ENCODE measurements at regions not wholly inside any gene's neighbourhood (a gene's known extent, or its start where the extent isn't known, plus 50 kb on each side); places are given as distances from the start of the nearest gene placed in this dataset.

DNA sequence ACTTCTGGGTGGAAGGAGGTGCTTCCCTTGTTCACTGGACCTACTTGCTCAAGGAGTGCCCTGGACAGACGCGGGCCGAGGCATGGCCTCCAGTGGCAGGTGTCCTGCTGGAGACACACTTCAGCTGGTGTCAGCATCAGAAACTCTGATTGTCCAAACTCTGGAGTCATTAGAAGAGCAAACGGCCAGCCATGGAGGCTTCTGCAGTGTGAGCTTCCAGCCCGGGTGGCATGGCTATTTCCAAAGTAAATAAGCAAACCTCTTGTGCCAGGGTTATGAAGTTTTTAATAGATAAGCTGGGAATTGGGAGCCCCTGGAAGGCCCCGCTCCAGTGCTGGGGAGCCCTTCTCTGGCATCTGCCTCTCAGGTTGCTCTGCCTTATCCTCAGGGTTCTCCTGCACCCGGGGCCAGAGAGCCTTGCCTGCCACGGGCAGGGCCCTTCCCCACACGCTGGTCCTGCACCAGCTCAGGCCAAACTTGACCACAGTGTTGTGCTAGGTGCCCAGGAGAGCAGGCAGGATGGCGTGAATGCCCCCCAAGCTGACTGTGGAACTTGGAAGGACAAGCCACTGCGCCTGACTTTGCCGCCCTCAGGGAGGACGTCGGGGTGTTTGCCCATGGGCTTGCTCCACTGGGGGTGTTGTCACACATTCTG, 285.6 kb downstream of the GADD45G start:
- DNase-seq: no peak

DNA sequence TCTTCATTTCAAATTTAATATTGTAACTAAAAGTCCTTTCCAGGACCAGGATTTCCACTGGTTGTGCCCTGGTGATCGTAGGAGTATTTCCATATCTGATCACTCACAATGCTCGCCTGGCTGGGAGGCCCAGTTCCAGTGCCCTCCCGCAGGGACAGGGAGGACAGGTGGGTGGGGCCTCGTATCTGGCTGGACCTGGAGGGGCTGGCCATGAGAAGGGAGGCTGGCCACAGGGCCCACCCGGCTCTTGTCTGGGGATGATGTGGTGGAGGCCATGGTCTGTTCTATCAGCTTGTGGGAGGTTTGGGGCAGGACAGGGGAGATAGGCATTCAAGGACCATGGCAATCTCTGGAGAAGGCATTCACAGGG, 286.4 kb downstream of the GADD45G start:
- DNase-seq: no peak

DNA sequence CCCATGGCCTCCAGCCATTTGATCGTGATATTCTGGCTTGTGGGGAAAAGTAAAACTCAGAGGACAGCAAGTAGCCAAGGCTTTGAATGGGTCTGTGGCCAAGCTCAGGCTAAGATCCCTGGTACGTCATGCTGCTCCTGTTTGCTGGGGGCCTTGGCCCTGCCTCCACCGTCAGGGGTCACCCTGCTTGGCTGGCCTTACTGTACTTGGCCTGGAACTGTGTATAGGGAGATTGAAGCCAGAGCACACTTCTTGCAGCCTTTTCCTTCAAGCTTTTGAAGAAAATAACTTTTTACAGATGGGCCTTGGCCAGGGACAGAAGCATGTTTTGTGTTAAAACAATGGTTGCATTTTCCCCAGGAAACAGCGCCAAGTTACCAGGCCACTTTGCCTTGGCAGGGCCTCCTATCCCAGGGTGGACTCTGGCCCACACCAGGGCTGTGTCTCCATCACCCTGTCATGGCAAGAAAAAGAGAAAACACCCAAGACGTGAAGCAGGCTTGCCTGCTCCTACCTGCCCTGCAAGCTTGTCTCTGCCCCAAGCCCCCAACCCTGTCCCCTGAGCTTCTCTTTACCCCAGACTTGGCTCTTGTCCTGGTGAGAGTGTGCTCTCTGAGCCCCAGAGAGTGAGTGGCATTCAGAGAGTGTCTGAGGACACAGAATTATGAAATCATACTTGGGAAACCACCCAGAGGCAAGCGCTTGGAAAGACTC, 286.9 kb downstream of the GADD45G start:
- DNase-seq: no peak

DNA sequence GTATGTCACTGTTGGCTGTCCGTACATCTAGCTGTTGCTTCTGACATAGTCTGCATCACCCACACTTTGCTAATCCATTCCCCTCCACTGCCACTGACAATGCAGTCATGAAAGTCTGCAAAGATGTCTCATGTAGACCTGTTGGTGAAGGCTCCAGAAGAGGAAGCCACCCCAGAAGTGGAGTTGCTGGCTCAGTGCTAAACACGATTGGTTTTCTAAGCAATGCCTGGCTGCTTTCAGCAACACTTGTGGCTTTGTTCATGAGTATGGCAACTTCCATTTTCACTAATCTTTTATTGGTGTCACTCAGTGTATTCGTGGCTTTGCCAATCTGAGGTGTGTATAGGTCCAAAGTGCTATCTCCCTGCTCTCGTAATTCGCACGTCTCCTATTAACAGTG, 288.1 kb downstream of the GADD45G start:
- DNase-seq: no peak

DNA sequence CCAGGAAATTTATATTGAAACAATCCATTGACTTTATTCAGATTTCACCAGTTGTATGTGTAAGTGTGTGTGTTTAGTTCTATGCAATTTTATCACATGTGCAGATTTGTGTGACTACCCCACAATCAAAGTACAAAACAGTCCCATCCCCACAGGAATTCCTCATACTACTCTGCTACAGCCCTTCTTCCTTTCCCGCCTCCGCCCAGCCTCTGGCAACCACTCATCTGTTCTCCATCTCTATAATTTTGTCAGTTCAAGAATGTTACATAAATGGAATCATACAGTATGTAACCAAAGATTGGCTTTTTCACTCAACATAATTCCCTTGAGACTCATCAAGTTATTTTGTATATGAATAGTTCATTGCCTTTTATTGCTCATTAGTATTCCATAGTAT, 289.1 kb downstream of the GADD45G start:
- DNase-seq: no peak

DNA sequence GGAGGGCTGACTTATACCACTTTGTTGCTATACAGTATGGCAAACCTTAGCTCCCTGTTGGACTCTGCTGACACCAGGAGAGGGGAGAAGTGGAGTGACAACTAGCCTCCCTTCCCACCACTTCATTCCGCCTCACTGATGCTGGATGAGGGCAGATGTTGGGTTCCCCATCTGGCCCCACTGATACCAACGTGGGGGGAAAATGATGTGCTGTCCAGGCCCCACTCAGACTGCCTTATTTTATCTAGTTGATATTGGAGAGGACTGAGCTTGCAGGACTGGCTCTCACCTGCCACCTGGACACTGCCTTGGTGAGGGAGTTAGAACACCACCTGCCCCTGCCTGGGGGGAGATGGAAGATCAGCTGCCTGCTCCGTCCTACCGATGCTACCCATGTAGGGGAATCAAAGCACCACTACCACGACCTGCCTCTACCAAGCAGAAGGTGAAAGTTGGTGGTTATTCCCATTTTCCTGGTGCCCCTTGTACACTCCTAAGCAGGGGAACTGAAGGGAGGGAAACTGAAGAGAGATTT, 292.1 kb downstream of the GADD45G start:
- DNase-seq: no peak

DNA sequence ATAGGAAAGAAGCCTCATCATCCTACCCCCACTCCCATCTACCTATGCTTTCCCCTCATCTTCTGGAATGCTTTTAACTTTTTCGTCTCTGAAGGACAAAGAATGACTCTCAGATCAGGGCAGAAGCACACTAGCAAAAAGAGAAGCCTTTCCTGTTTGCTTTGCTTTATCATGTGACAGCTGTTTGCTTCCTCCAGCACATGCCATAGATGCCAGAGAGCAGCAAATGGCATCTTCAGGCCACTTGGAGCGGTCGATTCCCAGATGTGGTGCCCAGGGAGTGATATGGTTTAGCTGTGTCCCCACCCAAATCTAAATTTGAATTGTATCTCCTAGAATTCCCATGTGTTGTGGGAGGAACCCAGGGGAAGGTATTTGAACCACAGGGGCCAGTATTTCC, 294.8 kb downstream of the GADD45G start:
- DNase-seq: no peak

DNA sequence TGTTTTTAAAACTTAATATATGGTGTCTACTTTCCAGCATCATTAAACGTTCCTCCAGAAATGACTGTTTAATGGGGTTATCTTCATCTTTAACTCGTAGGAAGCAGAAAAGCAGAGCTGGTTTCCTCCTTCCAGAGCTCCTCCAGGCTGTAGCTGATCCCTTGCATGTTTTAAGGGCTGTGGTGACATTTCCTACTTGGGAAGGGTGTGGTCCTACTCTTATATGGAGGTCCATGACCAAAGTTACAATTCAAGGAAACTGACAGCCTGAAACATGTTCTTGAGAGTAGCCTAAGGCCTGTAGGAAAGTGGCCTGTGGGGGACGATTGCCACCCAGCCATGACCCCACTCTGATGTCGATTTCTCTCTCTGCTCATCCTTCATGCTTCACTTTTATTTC, 297.1 kb downstream of the GADD45G start:
- DNase-seq: no peak

DNA sequence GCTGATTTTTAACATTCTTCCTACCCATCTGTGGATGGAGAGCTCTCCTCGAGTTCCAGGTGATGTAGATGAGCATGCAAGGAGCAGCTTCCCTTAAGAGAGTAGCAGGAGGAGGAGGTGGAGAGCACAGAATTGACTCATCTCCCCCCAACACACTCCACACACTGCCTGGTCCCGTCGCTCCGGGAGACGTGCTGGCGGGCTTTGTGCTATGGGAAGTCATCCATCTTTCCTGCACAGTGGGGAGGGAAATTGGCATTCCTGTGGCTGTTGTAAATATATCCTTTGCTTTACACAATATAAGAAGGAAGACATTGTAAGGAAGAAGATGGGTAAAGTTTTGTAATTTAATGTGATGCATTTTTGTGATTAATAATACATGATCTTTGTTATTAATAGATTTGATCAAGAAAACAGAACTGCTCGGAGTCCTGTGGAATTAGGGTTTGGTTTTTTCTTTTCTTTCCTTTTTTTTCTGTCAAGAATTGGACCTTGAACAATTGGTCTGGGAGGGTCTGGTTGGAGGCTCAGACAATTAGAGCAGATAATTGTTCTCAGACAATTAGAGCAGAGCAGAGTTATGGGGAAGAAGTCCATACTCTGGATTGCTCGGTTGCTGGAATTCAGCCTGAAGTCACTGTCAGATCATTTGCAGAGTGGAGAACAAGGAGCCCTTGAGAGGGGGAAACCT, 297.8 kb downstream of the GADD45G start:
- no peak for DNase-seq

DNA sequence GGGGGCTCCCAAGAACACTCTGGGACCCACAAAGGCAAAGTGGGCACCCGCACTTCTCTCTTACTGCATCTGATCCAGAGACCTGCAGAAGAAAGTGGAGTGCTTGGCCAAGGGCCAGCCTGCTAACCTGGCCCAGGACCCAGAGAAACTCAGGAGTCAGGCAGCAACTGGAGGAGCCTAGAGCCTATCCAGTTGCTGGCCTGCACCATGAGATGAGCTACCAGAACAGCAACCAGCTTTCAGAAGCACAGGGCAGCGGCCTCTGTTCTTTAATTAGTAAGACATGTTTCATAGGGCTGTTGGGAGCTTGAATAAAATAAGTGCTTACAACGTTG, 298.3 kb downstream of the GADD45G start:
- no peak for DNase-seq

DNA sequence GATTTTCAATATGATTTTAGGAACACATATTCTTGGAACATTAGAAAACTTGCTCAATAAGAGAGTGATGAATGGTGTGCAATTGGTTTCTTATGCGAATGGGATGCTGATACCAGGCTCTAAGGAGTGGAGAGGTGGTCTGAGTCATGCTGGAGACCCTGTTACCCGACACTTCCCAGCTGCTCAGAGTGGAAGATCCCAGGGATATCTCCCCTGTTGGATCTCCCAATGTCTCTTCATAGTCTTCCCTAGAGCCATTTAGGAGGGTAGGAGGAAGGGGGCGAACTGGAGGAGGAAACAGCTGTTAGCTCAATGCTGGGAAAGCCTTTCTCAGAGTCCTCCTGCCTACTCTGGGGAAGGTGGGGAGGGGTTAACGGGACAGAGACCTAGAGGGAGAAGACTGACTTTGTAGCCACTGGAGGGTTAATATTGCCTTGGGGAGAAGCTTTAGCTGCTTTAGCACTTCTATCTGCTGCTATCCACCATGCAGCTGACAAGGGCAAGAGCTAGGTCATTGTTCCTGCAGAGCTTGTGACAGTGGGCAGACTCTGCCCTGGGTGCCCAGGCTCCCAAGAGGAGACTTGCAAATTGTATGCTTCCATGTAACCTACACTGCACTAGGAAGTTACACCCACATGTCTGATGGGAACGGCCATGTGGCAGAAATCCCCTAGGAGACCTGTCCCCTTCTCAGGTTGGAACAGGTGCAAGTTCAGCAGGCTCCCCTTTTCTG, 301.0 kb downstream of the GADD45G start:
- DNase-seq: no peak

DNA sequence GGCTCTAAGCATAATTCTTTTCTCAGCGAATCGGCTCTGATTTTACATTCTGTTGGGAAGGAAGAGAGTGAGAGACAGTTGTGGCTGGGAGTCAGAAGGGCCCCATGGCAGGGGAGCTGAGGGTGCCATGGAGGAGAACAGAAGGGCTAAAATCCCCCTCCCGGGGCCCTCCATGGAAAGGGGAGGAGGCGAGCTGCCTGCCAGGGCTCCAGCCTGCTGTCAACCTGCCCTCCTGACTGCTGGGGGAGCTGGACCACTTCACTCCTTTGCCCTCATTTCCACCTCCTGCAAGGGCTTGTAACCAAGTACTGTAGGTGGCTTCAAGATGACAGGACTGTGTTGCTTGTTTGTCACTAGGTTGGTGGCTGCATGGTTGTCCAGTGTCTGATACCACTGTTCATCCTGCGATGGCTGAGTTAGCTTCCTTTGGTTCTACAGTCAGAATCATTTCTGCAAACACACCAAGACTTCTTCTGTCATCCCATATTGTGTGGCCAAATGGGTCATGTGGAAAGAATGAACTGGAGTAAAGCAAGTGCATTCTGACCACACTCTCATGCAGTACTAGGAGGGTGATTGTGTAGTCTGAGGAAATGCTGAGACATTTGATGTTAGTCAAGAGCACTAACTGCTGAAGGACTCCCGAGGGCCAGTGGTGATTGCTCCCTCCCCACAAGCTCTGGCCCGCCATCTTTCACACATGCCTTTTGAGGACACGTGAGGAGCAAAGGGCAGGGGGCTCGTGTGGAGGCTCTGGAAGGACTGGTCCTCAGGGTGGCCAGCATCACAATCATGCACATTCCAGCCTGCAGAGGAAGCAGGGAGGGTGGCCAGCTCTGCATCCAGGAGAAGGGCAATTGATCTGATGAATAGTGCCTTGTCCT, 307.2 kb downstream of the GADD45G start:
- no peak for DNase-seq

DNA sequence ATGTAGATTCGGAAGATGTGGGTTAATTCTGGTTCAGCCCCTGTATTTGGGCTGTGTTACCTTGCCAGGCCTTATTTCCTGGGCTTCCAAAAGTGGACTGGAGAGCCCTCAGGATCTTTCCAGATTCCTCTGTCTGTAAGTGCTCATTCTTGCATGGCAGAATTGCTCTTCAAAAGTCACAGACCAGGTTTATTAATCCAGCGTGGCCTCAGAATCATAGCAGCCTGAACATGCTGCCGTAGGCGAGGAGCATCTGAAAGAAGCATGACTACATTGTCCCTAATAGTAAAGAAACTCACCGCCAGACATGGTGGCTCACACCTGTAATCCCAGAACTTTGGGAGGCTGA, 307.8 kb downstream of the GADD45G start:
- no peak for DNase-seq

DNA sequence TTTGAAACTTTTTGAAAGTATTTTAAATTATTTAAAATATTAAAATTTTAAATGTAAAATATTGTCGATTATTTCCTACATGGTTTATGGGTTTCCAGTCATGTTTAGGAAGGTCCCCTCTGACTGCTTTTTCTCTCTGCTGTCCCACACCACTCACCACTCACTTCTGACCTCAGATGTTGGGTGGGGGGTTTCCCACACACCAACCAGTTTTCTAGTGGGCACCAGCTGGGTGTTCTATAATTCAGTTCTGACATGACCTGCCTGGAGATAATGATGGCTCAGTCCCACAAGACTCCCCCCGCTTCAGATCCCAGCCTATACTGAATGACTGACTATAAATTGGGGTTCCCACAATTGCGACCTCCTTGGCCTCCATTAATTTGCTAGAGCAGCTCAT, 310.4 kb downstream of the GADD45G start:
- DNase-seq: no peak

DNA sequence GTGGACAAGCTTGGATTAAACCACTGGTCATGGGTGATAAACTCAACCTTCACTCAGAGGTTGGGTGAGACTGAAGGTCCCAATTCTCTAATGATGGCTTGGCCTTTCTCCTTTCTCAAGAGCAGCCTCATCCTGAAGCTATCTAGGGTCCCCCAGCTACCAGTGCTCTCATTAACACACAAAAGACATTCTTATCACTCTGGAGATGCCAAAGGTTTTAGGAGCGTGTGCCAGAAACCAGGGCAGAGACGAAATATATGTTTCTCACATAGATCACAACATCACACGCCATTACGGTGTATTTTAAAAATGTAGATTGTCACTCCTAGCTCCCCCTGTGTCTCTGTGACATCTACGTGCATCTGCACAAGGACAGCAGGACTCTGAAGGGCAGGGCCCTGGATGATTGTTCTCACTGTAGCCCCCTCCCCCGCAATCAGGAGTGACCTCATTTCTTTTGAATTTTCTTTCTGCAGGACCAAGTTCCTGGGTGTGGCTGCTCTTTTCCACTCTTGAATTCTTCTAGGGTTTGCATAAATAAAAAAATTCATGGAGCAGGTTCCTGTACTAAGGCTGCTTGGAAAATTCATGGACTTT, 311.3 kb downstream of the GADD45G start:
- no peak for DNase-seq

DNA sequence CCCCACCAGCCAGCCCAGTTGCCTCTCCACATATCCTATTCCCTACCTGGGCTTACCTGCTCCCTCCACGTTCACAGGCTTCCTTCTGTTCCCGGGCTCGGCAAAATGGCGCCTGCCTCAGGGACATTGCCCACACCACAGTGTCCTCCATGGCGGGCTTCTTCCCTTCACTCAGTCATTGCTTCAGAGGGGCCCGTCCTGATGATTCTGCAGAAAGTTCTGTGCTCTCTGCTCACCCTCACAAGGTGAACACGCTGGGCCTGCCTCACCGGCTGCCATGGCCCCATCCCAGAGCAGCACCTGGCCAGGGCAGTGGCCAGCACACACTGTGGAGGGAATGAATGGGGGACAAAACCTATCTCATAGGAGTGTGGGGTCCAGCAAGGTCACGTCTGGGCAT, 313.0 kb downstream of the GADD45G start:
- DNase-seq: no peak

DNA sequence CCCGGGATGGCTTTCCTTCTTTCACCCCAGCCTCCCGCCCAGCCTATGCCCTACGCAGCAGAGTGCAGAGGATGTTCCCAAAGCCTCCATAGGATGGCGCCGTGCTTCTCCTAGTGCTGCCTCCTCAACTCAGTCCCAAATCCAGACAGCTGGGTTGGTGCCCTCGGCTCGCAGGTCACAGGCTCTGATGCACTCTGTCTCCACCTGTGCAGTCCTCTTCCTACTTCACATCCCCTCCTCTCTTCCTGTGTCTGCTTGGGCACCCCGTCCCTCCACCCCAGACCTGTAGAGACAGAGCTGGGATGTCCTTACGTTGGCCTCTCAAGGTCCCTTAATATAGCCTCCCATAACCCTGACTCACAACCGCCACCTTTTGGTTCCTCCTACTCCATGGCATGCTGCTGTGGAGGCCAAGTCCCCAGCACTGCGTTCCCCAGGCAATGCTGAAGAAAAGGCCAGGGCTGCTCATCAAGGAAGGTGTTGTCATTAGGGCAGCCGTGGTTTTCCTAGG, 314.4 kb downstream of the GADD45G start:
- peak; percentile 18 for DNase-seq

DNA sequence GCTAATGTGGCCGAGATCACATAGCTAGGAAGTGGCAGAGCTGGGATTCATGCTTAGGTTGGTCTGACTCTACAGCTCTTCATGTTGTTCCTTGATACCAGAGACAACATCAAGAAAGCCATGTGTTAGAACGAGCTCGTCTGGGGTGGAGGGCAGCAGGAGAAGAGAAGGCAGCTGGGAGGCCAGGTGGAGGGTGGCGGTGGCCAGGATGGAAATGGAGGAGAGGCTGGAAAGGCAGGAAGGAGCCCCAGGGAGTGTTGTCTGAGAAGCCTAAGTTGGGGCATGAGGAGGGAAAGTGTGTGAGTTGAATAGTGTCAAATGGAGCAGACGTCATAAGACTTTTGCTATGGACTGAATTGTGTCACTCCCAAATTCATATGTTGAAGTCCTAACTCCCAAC, 315.3 kb downstream of the GADD45G start:
- no peak for DNase-seq

DNA sequence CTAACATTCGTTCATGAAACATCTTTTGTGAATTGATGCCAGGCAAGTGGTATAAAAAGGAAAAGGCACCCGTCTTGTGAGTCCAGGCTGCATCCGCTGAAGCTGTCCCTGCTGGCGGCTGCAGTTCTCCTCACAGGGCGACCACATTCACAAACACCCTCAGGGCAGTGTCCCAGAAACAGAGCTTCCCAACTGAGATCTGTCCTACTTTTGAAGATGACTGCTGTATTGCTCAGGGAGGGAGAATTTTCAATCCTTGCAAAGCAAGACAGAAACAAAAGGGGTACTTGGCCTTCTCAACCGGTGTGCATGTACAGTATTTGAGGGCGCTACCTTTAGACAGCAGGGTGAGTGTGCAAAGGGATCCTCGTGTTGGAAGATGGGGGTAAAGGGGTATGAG, 316.1 kb downstream of the GADD45G start:
- DNase-seq: no peak

DNA sequence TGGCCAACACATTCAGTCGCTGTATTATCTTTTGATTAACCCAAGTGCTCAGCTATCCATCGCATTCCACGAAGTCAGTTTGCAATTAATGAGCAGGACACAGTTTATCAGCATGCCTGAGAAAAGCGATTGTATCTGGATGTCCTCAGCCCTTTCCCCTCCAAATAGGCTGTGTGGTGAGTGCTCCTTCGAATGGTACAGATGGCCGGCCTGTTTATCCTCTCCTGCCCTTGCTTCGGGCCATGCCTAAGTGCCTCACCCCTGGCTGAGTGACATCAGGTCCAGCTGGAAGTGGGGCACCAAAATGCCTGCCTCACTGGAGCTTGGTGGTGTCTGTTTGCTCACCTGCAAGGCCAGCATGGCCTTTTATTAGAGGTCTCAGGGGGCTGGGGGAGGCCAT, 317.3 kb downstream of the GADD45G start:
- no peak for DNase-seq

DNA sequence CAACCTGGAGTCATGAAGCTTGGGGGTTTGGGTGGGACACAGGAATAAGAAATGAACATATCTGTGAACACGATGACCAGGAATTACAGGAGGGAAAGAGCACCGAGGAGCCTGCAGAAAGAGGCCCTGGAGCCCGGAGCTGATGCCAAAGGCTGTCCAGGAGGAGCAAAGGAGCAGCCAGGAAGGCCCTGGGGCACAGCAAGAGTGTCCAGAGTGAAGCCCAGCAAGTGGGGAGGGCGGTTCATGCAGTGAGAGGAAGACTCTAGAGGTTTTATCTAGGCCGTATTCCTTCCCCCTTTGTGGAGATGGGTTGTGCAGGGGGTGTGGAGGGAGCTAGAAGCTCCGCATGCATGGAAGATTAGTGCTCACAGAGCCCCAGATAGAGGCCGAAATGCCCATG, 318.4 kb downstream of the GADD45G start:
- DNase-seq: no peak

DNA sequence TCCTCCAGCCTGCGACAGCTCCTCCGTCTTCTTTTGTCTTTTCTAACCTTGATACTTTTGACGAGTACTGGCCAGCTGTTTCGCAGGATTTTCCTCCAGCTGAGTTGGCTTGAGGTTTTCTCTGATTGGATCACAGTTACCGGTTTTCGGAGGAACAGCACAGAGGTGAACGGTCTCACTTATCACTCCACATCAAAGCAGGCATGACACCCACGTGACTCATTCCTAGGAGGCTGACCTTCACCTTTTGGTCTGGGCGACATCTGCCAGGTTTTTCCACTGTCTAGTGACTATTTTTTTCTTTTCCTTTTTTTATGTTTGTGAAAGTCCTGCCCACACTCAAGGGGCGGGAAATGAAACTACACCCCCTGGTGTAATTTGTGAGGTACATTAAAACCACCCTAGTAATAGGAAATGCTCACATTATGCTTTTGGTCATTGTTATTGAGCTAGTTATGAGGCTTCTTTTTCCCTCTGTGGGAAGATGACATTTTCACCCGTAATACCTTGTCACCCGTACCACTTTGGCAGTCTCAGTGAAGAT, 319.2 kb downstream of the GADD45G start:
- peak; percentile 20 for DNase-seq
